Activated CD4-positive, alpha-beta T cell treated with anti-CD3 and anti-CD28 coated beads, Interleukin-2, Interleukin-4, amounts not matched to agents 100 ng/mL and 50 ng/mL, durations not matched to agents 16 hours and 8 hours (primary cell): ENCODE measurements at regions not wholly inside any gene's neighbourhood (a gene's known extent, or its start where the extent isn't known, plus 50 kb on each side); places are given as distances from the start of the nearest gene placed in this dataset.

ENCODE experiments used
- DNase-seq: peaks from one replicate; pipeline ENCODE4 v3.0.0-alpha.2; 2020; ENCODE audit warnings: low spot score

DNA sequence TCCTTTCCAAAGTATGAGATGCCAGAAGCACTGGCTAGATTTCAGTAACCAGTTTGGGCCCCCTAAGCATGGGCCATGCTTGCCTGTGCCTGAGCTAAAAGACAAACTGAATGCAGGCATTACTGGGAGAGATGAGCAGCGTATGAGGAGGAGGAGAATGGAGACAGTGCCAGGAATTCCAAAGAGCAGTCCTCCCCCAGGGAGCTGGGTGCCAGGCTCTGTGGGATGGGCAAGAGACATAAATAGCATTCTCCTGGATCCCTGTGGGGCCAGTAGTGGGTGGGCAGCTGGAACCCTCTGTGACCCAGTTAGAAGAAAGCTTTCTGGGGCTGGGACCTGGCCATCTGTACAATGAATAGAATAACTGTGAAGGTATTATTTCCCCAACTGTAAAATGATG is 235.6 kb downstream of the KCNA4 start:
- DNase-seq, result no peak

DNA sequence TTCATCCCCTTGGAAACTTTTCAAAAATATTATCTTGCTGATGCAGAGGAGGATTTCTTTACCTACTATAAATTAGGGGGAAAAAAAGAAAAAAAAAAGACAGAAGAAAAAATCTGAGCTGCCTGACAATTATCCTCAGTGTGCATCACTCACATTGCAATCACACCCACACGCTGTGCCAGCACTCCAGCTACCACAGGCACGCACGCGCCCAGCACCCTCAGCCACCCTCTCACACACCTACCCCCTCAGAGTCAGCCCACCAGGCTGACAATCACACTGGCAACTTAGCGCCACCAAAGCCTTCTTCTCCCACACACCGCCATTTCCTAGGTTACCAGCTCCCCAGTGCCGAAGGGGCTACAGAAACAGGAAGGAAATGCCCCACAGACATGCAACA is 236.1 kb downstream of the KCNA4 start:
- DNase-seq, result no peak

DNA sequence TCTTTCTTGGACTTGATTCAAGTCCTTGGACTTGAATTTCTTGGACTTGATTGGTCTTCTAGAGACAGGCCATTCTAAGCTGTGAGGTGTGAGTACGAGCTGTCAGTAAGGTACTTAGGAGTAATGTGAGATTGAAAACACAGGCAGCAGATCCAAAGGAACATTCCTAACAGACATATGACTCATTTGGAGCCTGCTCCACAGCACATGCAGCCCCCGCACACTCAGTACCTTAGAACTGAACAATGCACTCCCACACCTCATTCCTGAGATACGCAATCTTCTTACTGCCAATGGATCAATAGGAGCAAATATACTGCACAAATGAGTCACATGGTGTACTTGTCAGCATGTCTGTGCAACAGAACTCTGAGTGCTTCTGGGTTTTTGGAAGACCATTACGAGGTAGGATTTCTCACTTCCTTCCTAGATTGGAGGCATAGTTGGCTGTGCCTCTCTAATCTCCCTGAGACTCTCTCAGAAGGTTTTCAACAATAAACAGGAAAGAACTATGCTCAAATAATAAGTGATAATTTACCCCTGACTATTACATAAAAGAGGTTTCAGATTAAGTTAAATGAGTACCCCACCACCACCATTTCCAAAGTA is 243.1 kb downstream of the KCNA4 start:
- DNase-seq, result no peak

DNA sequence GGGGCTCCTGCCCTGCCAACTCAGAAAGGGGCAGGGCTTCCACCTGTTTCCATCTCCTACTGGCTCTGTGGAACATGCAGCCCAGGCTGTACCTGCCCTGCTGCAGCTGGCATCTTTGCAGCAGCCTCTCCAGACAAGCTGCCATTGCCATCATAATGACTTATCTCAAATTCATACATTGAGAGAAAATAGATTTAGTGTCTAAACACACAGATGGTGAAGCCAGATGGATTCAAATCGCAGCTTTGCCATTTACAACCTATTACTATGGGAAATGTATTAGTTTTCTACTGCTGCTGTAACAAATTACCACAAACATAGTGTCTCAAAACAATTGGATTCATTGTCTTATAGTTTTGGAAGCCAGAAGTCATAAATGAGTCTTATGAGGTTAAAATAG is 260.0 kb downstream of the KCNA4 start:
- no peak for DNase-seq

DNA sequence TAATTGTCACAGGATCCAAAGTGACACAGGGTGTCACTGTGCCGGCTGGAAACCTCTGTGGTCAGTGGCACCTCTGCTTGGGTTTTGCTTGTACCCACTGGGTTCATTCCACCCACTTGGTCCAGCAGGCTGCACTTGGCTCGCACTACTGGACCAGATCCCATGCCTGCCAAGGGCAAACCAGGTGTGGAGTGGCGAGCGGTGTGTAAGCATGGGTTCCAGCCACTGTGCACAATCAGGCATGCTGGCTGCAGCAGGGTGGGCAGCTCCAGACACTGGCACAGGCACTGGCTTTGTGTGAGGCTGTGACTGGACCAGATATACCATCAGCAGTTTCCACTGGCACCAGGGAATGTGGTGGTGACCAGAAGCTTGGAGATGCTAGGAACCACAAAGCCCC is 261.4 kb downstream of the KCNA4 start:
- DNase-seq, result no peak

DNA sequence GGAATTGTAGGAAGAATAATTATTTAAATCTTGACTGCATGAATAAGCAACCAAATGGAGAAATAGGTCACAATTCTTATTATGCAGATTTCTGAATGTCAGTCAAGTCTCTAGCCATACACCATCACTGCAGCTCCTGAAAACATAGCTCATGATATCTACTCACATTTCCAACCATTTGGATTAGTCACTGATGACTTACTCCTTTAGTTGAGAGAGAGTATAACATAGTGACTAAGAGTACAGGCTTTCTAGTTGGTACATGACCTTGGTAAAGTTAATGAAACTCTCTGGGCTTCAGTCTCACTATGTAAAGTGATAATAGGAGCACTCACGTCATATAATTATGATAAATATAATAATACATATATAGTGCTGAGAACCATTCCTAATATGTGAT is 265.2 kb downstream of the KCNA4 start:
- DNase-seq, result no peak

DNA sequence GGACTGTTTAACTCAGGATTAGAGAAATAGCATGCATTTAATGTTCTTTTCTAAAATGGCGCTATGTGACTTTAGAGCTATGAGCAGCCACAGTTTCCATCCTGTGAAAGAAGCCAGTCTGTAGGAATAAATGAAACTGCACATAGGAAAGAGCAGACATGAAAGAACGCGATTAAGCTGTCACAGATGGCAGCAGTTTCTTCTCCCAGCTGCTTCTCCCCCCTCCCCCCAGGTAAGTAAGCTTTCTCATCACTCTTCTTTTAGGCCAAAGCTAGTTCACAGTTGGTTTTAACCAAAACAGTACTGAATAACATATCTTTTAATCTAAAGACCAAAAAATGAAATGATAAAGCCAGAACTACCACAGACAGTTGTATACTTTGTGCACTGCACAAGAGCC is 266.4 kb downstream of the KCNA4 start:
- no peak for DNase-seq

DNA sequence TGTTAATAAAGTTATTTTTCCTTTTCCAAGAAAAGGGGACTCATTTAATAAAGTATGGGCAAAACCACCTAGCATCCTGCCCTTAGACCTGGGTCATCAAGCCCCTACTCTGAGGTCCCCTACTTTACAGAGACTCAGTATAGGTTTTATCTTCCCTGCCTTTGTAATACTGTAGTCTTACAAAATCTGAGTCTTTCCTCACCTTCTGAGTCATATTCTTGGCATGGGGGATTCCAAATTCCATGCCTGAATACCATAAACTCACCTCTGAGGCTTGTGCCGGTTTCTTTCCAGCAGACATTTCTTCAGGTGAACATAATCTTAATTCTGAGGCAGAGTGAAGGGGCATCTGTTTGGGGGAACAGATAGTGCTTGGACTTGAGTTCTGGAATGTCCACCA is 282.5 kb downstream of the KCNA4 start:
- no peak for DNase-seq

DNA sequence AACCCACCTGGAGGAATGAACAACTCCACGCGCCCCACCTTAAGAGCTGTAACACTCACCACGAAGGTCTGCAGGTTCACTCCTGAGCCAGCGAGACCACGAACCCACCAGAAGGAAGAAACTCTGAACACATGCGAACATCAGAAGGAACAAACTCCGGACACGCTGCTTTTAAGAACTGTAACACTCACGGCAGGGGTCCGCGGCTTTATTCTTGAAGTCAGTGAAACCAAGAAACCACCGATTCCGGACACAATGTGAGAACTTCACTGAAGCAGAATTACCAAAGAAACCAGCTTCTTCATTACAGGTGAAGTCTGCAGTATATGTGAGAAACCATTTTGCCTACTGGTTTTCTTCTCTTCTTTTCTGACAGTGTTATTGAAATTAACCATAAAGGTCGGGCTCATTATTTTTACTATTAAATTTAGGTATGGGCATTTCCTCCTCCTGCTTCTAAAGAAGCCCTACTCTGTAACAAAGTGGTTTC is 303.0 kb downstream of the KCNA4 start:
- DNase-seq, result no peak

DNA sequence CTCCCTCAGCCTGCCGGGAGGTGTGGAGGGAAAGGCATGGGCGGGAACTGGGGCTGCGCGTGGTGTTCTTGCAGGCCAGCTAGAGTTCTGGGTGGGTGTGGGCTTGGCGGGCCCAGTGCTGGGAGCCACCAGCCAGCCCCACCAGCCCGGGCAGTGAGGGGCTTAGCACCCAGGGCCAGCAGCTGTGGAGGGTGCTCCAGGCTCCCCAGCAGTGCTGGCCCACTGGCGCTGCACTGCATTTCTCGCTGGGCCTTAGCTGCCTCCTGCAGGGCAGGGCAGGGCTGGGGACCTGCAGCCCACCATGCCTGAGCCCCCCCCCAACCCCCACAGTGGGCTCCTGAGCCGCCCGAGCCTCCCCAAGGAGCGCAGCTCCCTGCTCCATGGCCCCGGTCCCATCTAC is 304.2 kb downstream of the KCNA4 start:
- no peak for DNase-seq

DNA sequence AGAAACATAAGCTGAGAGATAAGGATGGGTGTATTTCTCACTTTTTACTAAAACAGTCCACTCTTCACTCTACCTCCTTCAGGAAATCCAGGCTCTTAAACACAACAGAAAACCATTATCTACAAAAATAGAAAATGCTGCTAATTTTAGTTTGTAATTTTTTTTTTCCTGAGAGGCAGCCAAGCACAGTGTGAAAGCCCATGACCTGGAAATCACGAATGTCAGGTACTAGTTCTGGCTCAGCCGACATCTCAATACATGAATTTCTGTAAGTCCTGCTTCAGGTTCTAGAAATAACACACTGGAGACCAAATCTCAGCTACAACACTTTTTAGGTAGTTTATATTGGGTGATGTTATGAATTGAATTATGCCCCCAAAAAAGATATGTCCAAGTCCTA is 308.9 kb downstream of the KCNA4 start:
- DNase-seq, result no peak

DNA sequence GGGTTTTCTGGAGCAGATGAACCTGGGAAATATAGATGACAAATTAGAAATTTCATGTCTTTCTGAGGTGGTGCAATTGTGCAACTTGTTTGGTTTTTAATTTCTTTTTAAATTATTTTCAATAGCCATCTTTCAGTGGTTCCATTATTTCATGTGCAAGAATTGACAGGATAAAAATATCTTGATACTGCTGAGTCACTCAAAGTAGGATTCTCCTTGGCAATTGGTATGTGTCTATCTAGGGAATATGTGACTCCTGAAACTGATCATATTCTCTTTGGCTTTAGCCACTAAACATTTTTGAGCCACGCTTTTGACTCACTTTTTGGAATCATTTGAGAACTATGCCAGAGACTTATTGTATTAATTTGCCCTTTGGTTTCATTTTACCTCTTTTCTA is 331.5 kb downstream of the KCNA4 start:
- DNase-seq, result no peak

DNA sequence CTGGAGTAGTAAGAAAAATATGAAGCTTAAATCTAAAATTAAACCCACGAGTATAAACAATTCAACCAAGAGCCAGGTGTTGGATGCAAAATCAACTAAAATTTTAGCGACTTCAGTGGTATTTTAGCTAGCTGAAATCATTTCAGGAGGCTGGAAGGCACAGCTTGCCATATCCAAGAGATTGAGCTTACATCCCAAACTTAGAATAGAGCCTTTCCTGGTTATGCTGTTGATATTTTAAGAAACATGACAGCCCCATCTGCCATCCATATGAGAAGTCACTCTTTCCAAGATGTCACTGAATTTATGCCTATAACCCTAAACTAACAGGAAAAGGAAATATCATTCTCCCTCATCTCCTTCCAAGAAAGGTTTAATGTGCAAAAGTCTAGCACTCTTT is 334.0 kb downstream of the KCNA4 start:
- DNase-seq, result no peak

DNA sequence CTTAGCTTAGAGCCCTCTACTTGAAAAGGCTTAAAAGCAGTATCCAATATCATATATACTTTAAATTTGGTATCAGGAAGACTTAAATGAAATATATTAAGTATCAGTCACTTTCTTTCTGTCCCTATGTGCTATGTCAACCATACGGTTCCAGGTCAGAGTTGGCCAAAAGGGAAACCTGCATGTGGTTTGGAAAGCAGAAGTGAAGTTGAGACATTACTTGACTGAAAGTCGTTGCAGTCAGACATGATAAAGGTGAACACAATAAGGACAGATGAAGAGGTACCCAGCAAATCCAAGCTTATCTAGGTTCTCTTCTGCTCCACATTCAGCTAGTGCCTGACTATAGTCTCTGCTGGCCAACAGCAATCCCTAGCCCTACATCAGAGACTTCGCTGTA is 336.8 kb downstream of the KCNA4 start:
- DNase-seq, result no peak

DNA sequence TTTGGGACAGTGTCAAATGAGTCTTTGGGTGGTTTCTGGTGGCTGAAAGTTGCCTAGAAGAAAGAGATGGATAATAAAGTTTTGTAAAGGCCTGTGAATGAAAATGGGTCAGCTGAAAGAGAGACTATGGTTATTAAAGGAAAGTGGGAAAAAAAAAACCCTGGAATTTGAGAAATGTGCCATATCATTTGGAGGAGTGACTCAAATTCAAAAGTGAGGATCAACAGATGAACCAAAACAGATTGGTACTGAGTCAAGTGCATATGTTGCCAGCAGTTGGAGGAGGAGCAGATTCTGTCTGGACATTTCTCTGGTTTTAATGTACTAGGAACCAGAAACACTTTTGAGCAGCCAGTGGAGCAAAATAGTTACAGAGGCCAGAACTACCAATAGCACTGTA is 339.8 kb downstream of the KCNA4 start:
- DNase-seq, result no peak

DNA sequence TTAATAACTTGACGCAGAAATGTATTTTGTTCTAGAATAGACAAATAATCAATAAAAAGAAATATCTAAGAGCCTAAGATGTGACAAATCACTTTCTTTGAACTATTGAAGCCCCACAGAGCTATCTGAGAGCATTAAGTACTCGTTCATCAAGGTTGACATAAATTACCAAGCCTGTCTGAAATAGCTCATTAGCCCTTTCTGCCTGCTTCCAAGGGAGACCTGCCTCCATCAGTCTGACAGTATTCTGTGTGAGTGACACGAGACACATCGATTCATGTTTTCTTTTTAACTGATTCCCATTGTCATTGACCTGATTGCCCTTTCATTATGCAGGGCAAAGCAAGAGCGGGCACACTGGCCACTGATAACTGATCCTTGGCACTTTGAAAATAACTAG is 347.5 kb downstream of the KCNA4 start:
- no peak for DNase-seq

DNA sequence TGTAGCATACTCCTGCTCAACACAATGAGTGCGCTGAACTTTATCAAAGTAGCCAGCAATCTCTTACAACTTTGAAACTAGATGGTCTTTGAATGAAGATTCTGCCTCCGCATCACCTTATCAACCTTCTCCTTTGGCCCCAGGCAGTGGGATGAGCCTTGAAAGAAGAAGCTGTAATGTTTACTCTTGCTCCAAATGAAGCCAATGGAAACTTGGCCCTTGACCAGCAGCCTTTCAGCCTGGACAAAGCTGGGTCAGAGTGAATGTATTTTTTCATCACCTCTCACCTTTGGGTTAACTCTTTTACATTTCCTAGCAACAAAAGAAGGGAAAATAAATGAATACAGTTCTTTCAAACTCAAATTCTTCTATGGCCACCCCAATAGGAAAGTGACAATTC is 359.1 kb downstream of the KCNA4 start:
- DNase-seq, result no peak

DNA sequence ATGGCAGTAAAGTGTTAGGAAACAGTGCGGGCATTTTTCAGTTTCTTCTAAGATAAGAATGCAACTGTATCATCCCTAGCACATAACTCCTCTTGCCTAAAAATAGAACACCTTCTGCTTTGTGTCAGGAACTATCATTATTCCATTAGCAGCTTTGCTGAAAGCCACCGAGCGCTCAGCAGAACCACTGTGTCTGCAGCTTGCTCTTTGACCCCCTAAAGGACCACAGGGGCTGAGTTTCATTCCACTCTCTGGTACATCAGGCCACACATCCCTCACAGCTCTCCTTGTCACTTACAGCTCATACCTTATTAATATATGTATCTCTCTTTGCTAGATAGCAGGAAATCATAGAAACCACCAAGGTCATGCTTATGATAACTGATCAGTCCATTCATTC is 360.2 kb downstream of the KCNA4 start:
- no peak for DNase-seq

DNA sequence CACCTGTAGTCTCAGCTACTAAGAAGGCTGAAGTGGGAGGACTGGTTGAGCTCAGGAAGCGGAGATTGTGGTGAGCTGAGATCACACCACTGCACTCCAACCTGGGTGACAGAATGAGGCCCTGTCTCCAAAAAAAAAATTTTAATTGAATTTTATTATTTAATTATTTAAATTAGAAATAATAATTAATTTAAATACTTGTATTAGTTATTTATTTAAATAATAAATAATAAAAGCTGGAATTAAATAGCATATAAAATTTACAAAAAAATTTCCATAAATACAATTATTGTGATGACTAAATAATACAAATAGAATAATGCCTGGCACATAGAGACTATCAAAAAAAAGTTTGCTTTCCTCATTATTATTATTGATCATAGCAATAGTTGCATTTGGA is 371.5 kb downstream of the KCNA4 start:
- no peak for DNase-seq

DNA sequence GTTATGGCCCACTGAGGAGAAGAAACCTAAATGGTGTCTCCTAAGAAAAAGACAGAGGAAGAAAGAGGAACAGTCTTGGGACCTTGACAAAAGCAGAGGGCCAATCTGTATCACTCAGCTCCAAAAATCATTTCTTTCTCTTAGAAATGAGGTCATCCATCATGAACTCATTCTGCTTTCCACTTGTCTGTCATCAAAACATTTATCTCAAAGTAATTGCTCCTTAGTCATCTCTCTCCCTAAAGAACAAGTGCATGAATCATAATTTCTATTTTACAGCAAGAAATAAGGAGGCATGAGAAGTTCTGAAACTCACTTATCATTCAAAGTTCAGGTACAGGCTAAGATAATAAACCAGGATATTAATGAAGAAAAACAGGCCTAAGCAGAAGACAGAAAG is 375.6 kb downstream of the KCNA4 start:
- DNase-seq, result no peak

DNA sequence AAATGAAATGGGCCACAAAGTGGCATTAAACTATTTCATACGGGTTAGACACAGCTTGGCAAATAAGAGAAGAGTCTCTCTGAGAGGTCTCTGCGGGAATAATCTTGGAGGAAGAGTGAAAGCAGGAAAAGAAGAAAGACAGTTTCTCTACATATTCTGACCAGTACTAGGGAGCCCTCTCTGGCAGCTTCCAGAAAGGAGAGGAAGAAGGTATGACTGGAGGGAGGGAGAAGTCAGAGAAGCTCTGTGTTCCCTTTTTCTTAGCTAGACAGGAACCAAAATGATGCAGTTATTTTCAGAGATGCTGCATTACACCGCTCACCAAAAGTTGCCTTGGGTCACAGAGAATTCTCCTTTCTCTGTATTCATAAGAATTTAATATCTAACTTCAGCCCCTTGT is 382.1 kb downstream of the KCNA4 start:
- no peak for DNase-seq

DNA sequence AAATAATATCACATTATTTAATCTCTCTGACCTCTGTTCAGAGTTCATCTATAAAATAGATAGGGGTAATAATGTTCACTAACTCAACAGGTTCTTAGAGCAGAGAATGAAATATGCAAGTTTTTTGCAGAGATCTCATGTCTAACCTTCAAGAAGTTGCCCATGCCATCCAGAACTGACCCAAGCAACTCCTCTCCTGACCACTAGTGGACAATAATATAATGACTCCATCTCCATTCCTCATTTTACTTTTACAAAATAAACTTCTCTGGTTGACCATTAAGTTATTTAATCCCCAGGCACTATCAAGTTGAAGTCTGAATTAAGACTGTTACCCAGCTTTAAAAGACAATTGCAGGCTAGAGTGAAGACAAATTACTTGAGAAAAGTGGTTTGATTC is 382.6 kb downstream of the KCNA4 start:
- DNase-seq, result no peak

DNA sequence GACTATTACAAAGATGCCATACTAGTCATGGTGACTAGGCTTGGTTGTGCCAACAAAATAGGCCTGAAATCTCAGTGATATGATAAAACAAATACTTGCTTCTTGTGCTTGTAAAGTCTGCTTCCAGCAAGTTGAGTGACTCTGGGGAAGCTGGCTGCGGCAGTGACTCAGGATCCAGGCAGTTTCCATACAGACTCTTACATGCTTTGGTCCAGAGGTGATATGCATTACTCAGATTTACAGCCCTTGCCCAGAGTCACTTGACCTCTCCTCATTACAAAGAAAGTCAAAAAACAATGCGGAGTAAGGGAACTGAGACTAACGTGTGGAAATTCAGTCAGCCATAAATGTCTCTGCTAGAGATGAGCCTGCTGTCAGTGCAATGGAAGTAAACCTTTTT is 387.5 kb downstream of the KCNA4 start:
- no peak for DNase-seq

DNA sequence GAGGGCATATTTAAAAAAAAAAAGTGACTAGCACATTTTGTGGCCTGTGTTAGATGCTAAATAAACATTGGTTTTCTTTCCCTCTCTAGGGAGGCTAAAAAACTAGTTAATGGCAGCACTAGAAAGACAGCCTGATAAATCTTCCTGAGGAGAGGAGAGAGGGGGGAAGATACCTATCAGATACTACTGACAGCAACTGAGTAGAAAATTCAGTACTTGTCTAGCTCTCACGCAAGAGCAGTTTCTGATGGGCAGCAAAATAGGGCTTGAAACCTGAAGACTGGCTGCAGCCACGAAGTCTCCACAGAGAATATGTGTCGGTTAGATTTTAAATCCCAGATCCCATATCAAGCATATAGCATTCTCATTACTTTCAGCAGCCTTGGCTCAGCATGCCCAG is 388.2 kb downstream of the KCNA4 start:
- DNase-seq, result no peak

DNA sequence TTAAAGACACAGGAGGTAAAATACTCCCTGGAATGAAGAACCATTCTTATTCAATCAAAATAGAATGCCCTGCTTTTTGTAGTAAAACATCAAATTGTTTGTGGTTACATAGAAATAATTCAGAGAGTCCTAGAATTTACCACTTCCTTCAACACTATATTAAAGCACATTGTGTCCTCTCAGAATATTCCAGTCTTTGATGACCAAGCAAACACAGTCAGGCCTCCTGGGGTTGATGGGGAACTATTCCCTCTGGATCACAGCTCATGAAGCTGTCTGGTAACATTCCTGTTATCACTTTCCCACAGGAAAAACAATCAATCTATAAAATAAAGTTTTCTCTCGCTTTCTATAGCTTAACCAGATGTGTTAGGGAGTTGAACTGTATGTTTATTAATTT is 389.3 kb downstream of the KCNA4 start:
- no peak for DNase-seq
